Ishikawa (cell line): ENCODE measurements at regions not wholly inside any gene's neighbourhood (a gene's known extent, or its start where the extent isn't known, plus 50 kb on each side); places are given as distances from the start of the nearest gene placed in this dataset.

Experiments used
- CEBPB ChIP-seq: IDR thresholded peaks from 2 replicates; pipeline ENCODE4 v1.6.1; 2012
- EP300 ChIP-seq: IDR thresholded peaks from 2 replicates; pipeline ENCODE4 v1.6.1; 2012; ENCODE audit warnings: borderline replicate concordance
- NFIC ChIP-seq: IDR thresholded peaks from 2 replicates; pipeline ENCODE4 v1.6.1; 2012
- RAD21 ChIP-seq: IDR thresholded peaks from 2 replicates; pipeline ENCODE4 v1.6.1; 2012; ENCODE audit warnings: low read depth
- REST ChIP-seq: IDR thresholded peaks from 2 replicates; pipeline ENCODE4 v1.6.1; 2012; ENCODE audit warnings: low read depth, mild to moderate bottlenecking
- TAF1 ChIP-seq: IDR thresholded peaks from 2 replicates; pipeline ENCODE4 v1.6.1; 2012; ENCODE audit warnings: low read depth, mild to moderate bottlenecking
- YY1 ChIP-seq: IDR thresholded peaks from 2 replicates; pipeline ENCODE4 v1.6.1; 2012; ENCODE audit warnings: low read depth
- ZBTB7A ChIP-seq: IDR thresholded peaks from 2 replicates; pipeline ENCODE4 v1.6.1; 2012; ENCODE audit warnings: low read depth
- TF ChIP-seq, protein P1 (sequence below): IDR thresholded peaks from 2 replicates; pipeline ENCODE4 v1.6.1; 2012
- TF ChIP-seq, protein P2 (sequence below): IDR thresholded peaks from 2 replicates; pipeline ENCODE4 v1.6.1; 2012

- TF ChIP-seq TAF1 (no peak), EP300 (no peak), CEBPB (no peak), REST (no peak), YY1 (no peak), RAD21 (no peak), ZBTB7A (no peak), NFIC (no peak)
- TF ChIP-seq, protein P1, sequence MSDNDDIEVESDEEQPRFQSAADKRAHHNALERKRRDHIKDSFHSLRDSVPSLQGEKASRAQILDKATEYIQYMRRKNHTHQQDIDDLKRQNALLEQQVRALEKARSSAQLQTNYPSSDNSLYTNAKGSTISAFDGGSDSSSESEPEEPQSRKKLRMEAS: no peak
- TF ChIP-seq, protein P2, sequence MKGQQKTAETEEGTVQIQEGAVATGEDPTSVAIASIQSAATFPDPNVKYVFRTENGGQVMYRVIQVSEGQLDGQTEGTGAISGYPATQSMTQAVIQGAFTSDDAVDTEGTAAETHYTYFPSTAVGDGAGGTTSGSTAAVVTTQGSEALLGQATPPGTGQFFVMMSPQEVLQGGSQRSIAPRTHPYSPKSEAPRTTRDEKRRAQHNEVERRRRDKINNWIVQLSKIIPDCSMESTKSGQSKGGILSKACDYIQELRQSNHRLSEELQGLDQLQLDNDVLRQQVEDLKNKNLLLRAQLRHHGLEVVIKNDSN: no peak
Measured at GRCh38 chr10:128380946-128381345, 254.7 kb upstream of the MKI67 start.
